ENCODE measurements at regions not wholly inside any gene's neighbourhood (a gene's known extent, or its start where the extent isn't known, plus 50 kb on each side); places are given as distances from the start of the nearest gene placed in this dataset.

DNA sequence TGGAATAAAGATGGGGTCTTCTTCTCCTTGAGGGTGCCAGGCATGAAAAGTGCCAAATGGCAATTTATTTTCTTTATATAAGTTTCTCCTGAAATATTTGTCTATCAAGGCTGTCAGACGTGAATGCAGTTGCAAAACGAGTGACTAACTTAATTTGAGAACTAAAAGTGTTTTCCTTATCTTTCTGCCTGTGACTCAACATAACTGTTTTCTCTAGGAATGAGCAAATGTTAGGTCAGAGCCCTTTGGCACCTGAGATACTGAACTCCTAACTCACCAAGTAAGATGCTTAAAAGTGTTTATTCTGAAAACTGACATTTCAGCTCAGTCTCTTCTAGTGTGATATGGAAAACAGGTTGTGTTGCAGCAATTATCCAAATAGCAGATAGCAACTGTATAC is 197.0 kb downstream of the STK31 start:
- no peaks in the 10 kb centered on the region for H3K27me3 ChIP-seq
- H3K4me1 ChIP-seq: no peaks in the 10 kb centered on the region
- no peak overlapping the region for H3K4me3 ChIP-seq
- H3K36me3 ChIP-seq: no peaks in the 10 kb centered on the region
- no peak overlapping the region for H3K27ac ChIP-seq
- no peaks in the 10 kb centered on the region for H3K9me3 ChIP-seq
- TF ChIP-seq POLR2AphosphoS5 (IDR thresholded peaks at IDR 0.05; ENCODE audit: insufficient read depth in 1 of 2, low read depth in 1 of 2) (no peak), POLR2A (IDR thresholded peaks at IDR 0.05) (no peak)
- TF ChIP-seq, protein P1, sequence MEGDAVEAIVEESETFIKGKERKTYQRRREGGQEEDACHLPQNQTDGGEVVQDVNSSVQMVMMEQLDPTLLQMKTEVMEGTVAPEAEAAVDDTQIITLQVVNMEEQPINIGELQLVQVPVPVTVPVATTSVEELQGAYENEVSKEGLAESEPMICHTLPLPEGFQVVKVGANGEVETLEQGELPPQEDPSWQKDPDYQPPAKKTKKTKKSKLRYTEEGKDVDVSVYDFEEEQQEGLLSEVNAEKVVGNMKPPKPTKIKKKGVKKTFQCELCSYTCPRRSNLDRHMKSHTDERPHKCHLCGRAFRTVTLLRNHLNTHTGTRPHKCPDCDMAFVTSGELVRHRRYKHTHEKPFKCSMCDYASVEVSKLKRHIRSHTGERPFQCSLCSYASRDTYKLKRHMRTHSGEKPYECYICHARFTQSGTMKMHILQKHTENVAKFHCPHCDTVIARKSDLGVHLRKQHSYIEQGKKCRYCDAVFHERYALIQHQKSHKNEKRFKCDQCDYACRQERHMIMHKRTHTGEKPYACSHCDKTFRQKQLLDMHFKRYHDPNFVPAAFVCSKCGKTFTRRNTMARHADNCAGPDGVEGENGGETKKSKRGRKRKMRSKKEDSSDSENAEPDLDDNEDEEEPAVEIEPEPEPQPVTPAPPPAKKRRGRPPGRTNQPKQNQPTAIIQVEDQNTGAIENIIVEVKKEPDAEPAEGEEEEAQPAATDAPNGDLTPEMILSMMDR (IDR thresholded peaks at IDR 0.05): no peak
- intact Hi-C loops (cut with DNase I): no loop called here
- no peak for DNase-seq (ENCODE audit: extremely low spot score in 2 of 2)

DNA sequence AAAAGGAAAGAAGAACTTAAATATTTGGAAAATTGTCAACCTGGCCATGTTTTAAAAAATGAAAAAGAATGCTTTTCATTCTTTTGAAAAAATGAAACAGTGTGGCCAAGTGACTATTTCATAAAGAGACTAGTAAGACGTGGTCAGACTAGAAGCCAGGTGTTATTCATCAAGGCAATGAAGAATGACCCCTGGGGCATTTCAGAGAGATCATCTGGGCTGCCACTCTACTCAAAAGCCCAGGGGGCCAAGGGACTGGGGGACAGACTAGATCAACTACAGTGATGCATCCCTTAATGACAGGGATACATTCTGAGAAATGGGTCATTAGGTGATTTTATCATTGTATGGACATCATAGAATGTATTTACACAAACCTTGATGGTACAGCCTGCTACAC is 199.4 kb downstream of the STK31 start:
- H3K36me3 ChIP-seq: no peaks in the 10 kb centered on the region
- no peaks in the 10 kb centered on the region for H3K9me3 ChIP-seq
- intact Hi-C loops (cut with DNase I): no loop called here
- no peak overlapping the region for H3K4me3 ChIP-seq
- no peaks in the 10 kb centered on the region for H3K27me3 ChIP-seq
- no peaks in the 10 kb centered on the region for H3K4me1 ChIP-seq
- DNase-seq (ENCODE audit: extremely low spot score in 2 of 2): no peak
- H3K27ac ChIP-seq: no peak overlapping the region
- no peak for TF ChIP-seq POLR2AphosphoS5 (IDR thresholded peaks at IDR 0.05; ENCODE audit: insufficient read depth in 1 of 2, low read depth in 1 of 2)
- TF ChIP-seq, protein P1 (IDR thresholded peaks at IDR 0.05): no peak
- TF ChIP-seq POLR2A (IDR thresholded peaks at IDR 0.05): no peak

DNA sequence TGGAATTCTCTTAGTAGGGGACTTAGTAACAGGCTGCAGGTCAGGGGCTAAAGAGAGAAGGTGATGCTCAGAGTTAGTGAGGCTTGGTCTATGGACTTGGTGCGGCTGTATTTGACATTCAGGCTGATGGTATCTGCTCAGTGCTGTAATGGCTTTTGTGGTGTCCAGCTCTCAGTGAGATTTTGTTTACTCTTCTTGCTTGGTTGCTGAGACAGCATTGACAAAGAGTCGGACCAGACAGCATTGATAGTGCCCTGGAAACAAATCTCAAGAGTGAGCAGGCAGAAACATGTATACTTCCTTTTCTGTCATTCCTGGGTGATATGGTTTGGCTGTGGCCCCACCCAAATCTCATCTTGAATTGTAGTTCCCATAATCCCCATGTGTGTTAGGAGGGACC is 202.0 kb downstream of the STK31 start:
- no peaks in the 10 kb centered on the region for H3K4me1 ChIP-seq
- intact Hi-C loops (cut with DNase I): no loop called here
- H3K4me3 ChIP-seq: no peak overlapping the region
- no peaks in the 10 kb centered on the region for H3K27me3 ChIP-seq
- no peak overlapping the region for H3K27ac ChIP-seq
- DNase-seq (ENCODE audit: extremely low spot score in 2 of 2): no peak
- H3K9me3 ChIP-seq: no peaks in the 10 kb centered on the region
- TF ChIP-seq, protein P1 (IDR thresholded peaks at IDR 0.05): no peak
- TF ChIP-seq POLR2AphosphoS5 (IDR thresholded peaks at IDR 0.05; ENCODE audit: insufficient read depth in 1 of 2, low read depth in 1 of 2) (no peak), POLR2A (IDR thresholded peaks at IDR 0.05) (no peak)
- H3K36me3 ChIP-seq: no peaks in the 10 kb centered on the region

DNA sequence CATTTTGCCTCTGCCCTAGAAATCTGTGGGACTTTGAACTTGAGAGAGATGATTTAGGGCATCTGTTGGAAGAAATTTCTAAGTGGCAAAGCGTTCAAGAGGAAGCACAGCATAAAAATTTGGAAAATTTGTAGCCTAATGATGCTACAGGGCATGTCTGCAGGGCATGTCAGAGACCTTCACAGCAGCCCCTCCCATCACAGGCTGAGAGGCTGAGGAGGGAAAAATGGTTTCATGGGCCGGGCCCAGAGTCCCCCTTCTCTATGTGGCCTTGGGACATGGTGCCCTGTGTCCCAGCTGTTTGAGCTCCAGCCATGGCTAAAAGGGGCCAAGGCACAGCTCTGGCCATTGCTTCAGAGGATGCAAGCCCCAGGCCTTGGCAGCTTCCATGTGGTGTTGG is 203.0 kb downstream of the STK31 start:
- Histone ChIP-seq H3K27ac (no peak overlapping the region), H3K9me3 (no peaks in the 10 kb centered on the region), H3K27me3 (no peaks in the 10 kb centered on the region), H3K36me3 (no peaks in the 10 kb centered on the region), H3K4me1 (no peaks in the 10 kb centered on the region), H3K4me3 (no peak overlapping the region)
- TF ChIP-seq POLR2A (IDR thresholded peaks at IDR 0.05): no peak
- no peak for TF ChIP-seq POLR2AphosphoS5 (IDR thresholded peaks at IDR 0.05; ENCODE audit: insufficient read depth in 1 of 2, low read depth in 1 of 2)
- TF ChIP-seq, protein P1 (IDR thresholded peaks at IDR 0.05): no peak
- DNase-seq (ENCODE audit: extremely low spot score in 2 of 2): no peak
- intact Hi-C loops (cut with DNase I): no loop called here

DNA sequence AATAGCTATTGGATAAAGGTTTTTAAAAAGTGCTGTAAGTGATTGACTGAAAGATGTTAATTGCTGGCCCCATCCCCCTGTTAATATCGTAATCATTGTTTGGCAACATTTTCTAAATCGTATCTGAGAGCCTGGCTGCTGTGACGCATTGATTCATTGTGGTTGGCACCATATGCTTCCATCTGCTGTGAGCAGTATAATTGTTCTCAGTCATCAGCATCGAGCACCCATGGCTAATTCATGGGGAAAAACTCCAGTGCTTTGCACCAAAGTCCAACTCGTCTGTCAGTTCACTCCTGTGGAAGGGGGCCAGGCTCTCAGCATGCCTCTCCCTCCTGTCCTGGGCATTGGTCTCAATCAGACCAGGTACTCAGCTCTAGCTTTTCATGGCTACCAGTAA is 205.2 kb downstream of the STK31 start:
- Histone ChIP-seq H3K4me3 (no peak overlapping the region), H3K27me3 (no peaks in the 10 kb centered on the region), H3K27ac (no peak overlapping the region), H3K9me3 (no peaks in the 10 kb centered on the region), H3K36me3 (no peaks in the 10 kb centered on the region), H3K4me1 (no peaks in the 10 kb centered on the region)
- intact Hi-C loops (cut with DNase I): no loop called here
- no peak for DNase-seq (ENCODE audit: extremely low spot score in 2 of 2)
- TF ChIP-seq, protein P1 (IDR thresholded peaks at IDR 0.05): no peak
- TF ChIP-seq POLR2AphosphoS5 (IDR thresholded peaks at IDR 0.05; ENCODE audit: insufficient read depth in 1 of 2, low read depth in 1 of 2): no peak
- TF ChIP-seq POLR2A (IDR thresholded peaks at IDR 0.05): no peak
